Right lobe of liver (tissue), 6 donors: ENCODE measurements at regions not wholly inside any gene's neighbourhood (a gene's known extent, or its start where the extent isn't known, plus 50 kb on each side); places are given as distances from the start of the nearest gene placed in this dataset.

Source experiments
- ATAC-seq, 4 donors: fragments of 200-7000 bp; cut with Tn5 transposase; one replicate each; pipeline ENCODE4 v1.9.1; 2020; ENCODE audit warnings: mild to moderate bottlenecking in 4 of 4, moderate library complexity in 4 of 4
- DNase-seq, 3 donors: peaks; one replicate each; pipeline ENCODE4 v3.0.0-alpha.2; 2020
- H3K27ac ChIP-seq, 3 donors: fragments of 200-600 bp; one replicate each; pipeline ENCODE4 v1.8.0; 2022
- H3K27me3 ChIP-seq, 2 donors: fragments of 200-600 bp; one replicate each; pipeline ENCODE4 v1.8.0; 2022
- H3K36me3 ChIP-seq, 4 donors: fragments of 200-600 bp; sonication (generic) in 1 of 4; one replicate each; pipeline versions ENCODE4 v1.5.1 to v1.8.0; 2017 to 2022; ENCODE audit warnings: control low read depth in 1 of 4
- H3K4me1 ChIP-seq, 4 donors: fragments of 200-600 bp; sonication (generic) in 1 of 4; one replicate each; pipeline versions ENCODE4 v1.5.1 to v1.8.0; 2017 to 2022; ENCODE audit warnings: control low read depth in 1 of 4
- H3K4me3 ChIP-seq, 3 donors: fragments of 200-600 bp; one replicate each; pipeline ENCODE4 v1.8.0; 2022
- H3K9me3 ChIP-seq, 4 donors: fragments of 200-600 bp; sonication (generic) in 1 of 4; one replicate each; pipeline versions ENCODE4 v1.5.1 to v1.8.0; 2017 to 2022; ENCODE audit warnings: control low read depth in 1 of 4
- POLR2A ChIP-seq: fragments of 450-650 bp; IDR thresholded peaks from one replicate; pipeline ENCODE4 v1.6.1; 2017; ENCODE audit warnings: antibody characterized with exemption, mild to moderate bottlenecking
- WGBS: methylation state at CpG from one replicate; pipeline ENCODE4 v1.1.6; 2018; ENCODE audit warnings: low coverage, low lambda C conversion rate; ENCODE audit not compliant: insufficient coverage; ENCODE audit errors: missing lambda C conversion rate; 5-methylcytosine and 5-hydroxymethylcytosine counted together
- intact Hi-C, 2 donors: fragments of 100-400 bp; cut with DNase I; formaldehyde crosslinking; loops; one replicate each; pipeline versions ENCODE4 v1.11.2 to v1.14.1; 2022
- TF ChIP-seq, protein P1 (sequence below), 4 donors: fragments of 200-600 bp in 3 of 4; fragments of 450-650 bp in 1 of 4; IDR thresholded peaks; one replicate each; pipeline versions ENCODE4 v1.5.1 to v1.8.0; 2016 to 2022; ENCODE audit warnings: antibody characterized with exemption in 4 of 4, mild to moderate bottlenecking in 2 of 4
- donor health status: DM: no; HTN: yes; CAD: no.
- donor health status: DM: no; HTN: no; CAD: no.
- donor health status: DM: no; HTN: no; CAD: no.
- donor health status: DM: no; HTN: yes; CAD: no.
- donor health status: DM: no; HTN: yes; CAD: no.

GRCh38 chr15:69626095-69627066 is 173.8 kb downstream of the RPLP1 start:
- H3K27me3 ChIP-seq: no peaks in the 10 kb centered on the region
- H3K36me3 ChIP-seq: no peaks in the 10 kb centered on the region
- intact Hi-C loops: no loop called here
- no peak for TF ChIP-seq POLR2A
- TF ChIP-seq, protein P1, sequence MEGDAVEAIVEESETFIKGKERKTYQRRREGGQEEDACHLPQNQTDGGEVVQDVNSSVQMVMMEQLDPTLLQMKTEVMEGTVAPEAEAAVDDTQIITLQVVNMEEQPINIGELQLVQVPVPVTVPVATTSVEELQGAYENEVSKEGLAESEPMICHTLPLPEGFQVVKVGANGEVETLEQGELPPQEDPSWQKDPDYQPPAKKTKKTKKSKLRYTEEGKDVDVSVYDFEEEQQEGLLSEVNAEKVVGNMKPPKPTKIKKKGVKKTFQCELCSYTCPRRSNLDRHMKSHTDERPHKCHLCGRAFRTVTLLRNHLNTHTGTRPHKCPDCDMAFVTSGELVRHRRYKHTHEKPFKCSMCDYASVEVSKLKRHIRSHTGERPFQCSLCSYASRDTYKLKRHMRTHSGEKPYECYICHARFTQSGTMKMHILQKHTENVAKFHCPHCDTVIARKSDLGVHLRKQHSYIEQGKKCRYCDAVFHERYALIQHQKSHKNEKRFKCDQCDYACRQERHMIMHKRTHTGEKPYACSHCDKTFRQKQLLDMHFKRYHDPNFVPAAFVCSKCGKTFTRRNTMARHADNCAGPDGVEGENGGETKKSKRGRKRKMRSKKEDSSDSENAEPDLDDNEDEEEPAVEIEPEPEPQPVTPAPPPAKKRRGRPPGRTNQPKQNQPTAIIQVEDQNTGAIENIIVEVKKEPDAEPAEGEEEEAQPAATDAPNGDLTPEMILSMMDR (IDR thresholded peaks at IDR 0.05): no peak
- WGBS: 81% methylated on average over 10 of the region's 11 CpGs
- H3K4me3 ChIP-seq: no peak overlapping the region
- ATAC-seq: peak in 1 of 4 donors; percentile 13
- DNase-seq: peak in 1 of 3 donors; percentile 31
- peaks cover 0 to 19% (median 0%) of the 10 kb centered on the region in 4 donors for H3K4me1 ChIP-seq
- H3K9me3 ChIP-seq: no peaks in the 10 kb centered on the region
- no peak overlapping the region for H3K27ac ChIP-seq

DNA sequence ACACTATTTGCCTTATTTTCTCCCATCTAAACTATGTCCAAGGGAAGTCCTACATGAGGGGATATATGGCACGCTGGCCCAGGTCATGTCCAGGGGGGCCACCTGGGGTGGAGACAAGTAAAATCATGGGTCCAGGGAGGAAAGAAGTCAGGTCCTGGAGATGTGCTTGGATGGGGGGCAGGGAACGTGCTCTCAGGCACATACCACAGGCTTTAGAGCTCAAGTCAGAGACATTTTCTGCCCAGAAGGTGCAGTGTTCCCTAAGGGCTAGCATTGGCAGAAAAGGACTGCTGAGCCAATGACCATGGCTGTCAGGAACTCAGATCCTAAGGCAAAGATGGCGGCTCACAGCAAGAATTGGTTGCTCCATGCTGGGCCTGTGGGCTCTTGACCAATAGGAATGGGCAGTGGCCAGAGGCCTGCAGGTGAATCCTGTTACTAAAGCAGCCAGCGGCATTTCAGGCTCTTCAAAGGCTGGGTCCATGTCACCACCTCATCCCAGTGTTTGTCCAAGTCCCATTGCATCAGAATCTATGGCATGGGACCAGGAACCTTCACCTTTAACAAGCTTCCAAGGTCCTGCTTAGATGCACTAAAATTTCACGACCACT is 175.0 kb downstream of the RPLP1 start:
- DNase-seq (peak; percentile 65 to 88 (median 86)), ATAC-seq (peak; percentile 88 to 98 (median 96))
- no peaks in the 10 kb centered on the region for H3K36me3 ChIP-seq
- no peak overlapping the region for H3K4me3 ChIP-seq
- no peaks in the 10 kb centered on the region for H3K9me3 ChIP-seq
- TF ChIP-seq, protein P1 (IDR thresholded peaks at IDR 0.05): no peak
- no peak for TF ChIP-seq POLR2A
- 47% methylated on average over 2 of the region's 5 CpGs for WGBS
- H3K27ac ChIP-seq: no peak overlapping the region
- intact Hi-C loops: no loop called here
- peaks cover 0 to 19% (median 0%) of the 10 kb centered on the region in 4 donors for H3K4me1 ChIP-seq
- no peaks in the 10 kb centered on the region for H3K27me3 ChIP-seq

GRCh38 chr15:69628256-69629093 is 175.9 kb downstream of the RPLP1 start:
- intact Hi-C loops: no loop called here
- H3K4me3 ChIP-seq: no peak overlapping the region
- WGBS: 70% methylated on average over 12 of the region's 12 CpGs
- H3K4me1 ChIP-seq: peaks cover 0 to 19% (median 0%) of the 10 kb centered on the region in 4 donors
- H3K27me3 ChIP-seq: no peaks in the 10 kb centered on the region
- peak in 1 of 4 donors; percentile 28 for ATAC-seq
- no peak overlapping the region for H3K27ac ChIP-seq
- H3K9me3 ChIP-seq: no peaks in the 10 kb centered on the region
- no peaks in the 10 kb centered on the region for H3K36me3 ChIP-seq
- TF ChIP-seq, protein P1 (IDR thresholded peaks at IDR 0.05): no peak
- no peak for TF ChIP-seq POLR2A
- DNase-seq: no peak

DNA sequence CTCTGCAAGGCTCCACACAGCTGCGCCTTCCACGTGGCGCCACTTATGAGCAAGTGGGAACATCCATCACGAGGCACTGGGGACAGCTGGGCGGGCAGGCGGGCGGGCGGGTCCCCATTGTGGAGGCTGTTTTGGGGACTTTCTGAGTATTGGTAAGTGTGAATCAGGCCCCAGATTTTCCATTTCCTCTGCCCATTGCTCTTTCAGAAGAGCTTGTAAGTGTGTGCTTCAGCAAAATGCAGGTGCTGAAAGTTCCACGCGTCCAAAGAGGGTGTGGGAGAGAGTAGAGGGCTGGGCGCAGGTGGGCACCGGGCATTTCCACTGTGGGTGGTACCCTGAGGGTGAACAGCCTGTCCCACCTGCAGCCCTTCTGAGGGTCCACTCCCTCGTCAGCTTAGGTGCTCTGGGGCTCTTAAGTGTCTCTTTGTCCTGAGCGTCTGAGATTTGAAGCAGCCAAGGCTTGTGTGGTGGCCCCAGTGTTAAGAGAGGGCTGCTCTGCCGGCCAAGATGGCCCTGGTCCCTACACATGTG is 177.1 kb downstream of the RPLP1 start:
- WGBS: 91% methylated on average over 7 of the region's 15 CpGs
- Histone ChIP-seq H3K4me1 (peaks cover 0 to 19% (median 0%) of the 10 kb centered on the region in 4 donors), H3K9me3 (no peaks in the 10 kb centered on the region), H3K27me3 (no peaks in the 10 kb centered on the region), H3K27ac (no peak overlapping the region), H3K4me3 (no peak overlapping the region), H3K36me3 (no peaks in the 10 kb centered on the region)
- ATAC-seq (no peak), DNase-seq (no peak)
- no peak for TF ChIP-seq POLR2A
- TF ChIP-seq, protein P1 (IDR thresholded peaks at IDR 0.05): no peak
- intact Hi-C loops: no loop called here
